ENCODE measurements at regions not wholly inside any gene's neighbourhood (a gene's known extent, or its start where the extent isn't known, plus 50 kb on each side); places are given as distances from the start of the nearest gene placed in this dataset.

DNA sequence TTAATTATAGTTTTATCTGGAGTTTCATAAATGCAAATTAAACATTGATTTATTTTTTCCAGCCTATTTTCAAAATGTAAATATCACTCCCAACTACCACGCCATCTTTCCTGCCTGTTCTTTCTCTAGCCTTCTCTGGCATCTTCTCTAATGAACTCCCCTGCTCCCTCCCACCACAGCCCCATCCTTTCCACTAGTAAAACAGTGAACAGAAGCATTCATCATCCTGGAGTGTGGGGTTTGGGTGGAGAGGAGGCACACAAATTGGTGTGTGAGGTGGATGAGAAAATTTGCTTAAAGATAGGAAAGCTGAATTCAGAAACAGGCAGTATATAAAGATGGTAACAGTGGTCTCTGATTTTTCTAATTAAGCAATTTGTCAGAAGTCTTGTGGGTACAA lies 479.4 kb downstream of the ARL4A start:
- Histone ChIP-seq H3K36me3 (no peaks in the 10 kb centered on the region), H3K4me1 (no peaks in the 10 kb centered on the region), H3K9me3 (no peaks in the 10 kb centered on the region), H3K27me3 (no peaks in the 10 kb centered on the region), H3K4me3 (no peak overlapping the region), H3K27ac (no peak overlapping the region)
- no peak for DNase-seq
- no peak for TF ChIP-seq POLR2A (IDR thresholded peaks at IDR 0.05)
- TF ChIP-seq POLR2AphosphoS5 (IDR thresholded peaks at IDR 0.05) = no peak
- TF ChIP-seq, protein P1, sequence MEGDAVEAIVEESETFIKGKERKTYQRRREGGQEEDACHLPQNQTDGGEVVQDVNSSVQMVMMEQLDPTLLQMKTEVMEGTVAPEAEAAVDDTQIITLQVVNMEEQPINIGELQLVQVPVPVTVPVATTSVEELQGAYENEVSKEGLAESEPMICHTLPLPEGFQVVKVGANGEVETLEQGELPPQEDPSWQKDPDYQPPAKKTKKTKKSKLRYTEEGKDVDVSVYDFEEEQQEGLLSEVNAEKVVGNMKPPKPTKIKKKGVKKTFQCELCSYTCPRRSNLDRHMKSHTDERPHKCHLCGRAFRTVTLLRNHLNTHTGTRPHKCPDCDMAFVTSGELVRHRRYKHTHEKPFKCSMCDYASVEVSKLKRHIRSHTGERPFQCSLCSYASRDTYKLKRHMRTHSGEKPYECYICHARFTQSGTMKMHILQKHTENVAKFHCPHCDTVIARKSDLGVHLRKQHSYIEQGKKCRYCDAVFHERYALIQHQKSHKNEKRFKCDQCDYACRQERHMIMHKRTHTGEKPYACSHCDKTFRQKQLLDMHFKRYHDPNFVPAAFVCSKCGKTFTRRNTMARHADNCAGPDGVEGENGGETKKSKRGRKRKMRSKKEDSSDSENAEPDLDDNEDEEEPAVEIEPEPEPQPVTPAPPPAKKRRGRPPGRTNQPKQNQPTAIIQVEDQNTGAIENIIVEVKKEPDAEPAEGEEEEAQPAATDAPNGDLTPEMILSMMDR (IDR thresholded peaks at IDR 0.05) = no peak
- TF ChIP-seq EP300 (IDR thresholded peaks at IDR 0.05) = no peak
- WGBS, 5 donors = 79 to 89% (median 82%) methylated on average over 1 of the region's 1 CpG
- intact Hi-C loops (cut with DNase I; ENCODE audit: low total_unique reads) = no loop called here

DNA sequence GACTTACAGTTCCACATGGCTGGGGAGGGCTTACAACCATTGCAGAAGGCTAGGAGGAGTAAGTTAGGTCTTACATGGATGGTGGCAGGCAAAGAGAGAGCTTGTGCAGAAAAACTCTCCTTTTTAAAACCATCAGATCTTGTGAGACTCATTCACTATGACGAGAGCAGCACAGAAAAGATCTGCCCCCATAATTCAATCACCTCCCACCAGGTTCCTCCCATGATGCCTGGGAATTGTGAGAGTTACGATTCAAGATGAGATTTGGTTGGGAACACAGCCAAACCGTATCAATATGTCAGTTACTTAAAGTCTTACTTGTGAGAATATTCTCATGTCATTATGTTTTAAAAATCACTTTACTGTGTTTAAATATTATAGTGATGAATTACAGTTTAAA lies 481.9 kb downstream of the ARL4A start:
- 64 to 83% (median 77%) methylated on average over 3 of the region's 3 CpGs for WGBS, 5 donors
- Histone ChIP-seq H3K4me1 (no peaks in the 10 kb centered on the region), H3K36me3 (no peaks in the 10 kb centered on the region), H3K9me3 (no peaks in the 10 kb centered on the region), H3K27ac (no peak overlapping the region), H3K27me3 (no peaks in the 10 kb centered on the region), H3K4me3 (no peak overlapping the region)
- intact Hi-C loops (cut with DNase I; ENCODE audit: low total_unique reads) = no loop called here
- no peak for DNase-seq
- TF ChIP-seq EP300 (IDR thresholded peaks at IDR 0.05) (no peak), POLR2AphosphoS5 (IDR thresholded peaks at IDR 0.05) (no peak), POLR2A (IDR thresholded peaks at IDR 0.05) (no peak)
- TF ChIP-seq, protein P1 (IDR thresholded peaks at IDR 0.05) = no peak

DNA sequence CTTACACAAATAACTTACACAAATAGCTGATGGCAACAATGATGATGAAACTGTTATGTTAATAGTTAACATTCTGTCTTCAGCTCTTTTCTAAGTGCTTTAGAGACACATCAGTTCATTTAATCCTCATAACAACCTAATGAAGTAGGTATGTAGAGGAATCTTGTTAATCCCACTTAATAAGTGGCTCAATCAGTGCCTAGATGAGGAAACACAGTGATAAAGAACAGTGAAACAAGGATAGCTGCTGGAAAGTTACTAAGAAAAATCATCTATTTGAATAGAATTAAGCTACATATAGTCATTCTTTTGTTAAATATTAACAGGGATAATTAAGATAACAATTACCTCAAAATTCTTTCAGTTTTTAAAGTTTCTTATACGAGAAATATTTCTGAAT lies 487.6 kb downstream of the ARL4A start:
- intact Hi-C loops (cut with DNase I; ENCODE audit: low total_unique reads) = no loop called here
- H3K4me3 ChIP-seq = no peak overlapping the region

DNA sequence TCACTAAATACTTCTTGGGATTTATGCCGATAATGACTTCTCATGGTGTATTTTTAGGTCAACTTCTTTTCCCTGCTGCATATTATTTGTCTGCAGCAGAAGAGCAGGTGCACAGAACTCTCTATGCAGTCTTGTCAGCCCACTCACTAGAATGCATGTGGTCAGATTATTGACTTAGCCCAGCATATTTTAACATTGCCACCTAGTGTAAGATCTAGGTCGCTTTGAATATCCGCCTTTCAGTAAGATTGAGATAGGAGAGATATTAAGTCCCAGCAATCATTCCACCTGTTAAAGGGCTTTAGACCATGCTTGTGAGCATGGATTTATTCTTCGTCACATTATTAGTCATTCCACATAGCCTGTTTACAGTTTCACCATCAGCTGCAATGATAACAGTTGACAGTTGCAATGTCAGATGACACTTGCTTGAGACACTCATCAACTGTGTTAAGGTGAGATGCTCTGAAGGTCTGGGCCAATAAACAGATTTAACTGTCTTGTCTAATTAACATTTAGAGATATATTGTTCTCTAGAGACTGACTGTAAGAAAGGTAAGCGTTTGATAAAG lies 491.7 kb downstream of the ARL4A start:
- Histone ChIP-seq H3K4me1 (peaks cover 0 to 7% (median 2%) of the 10 kb centered on the region in 4 donors), H3K36me3 (no peaks in the 10 kb centered on the region), H3K27ac (no peak overlapping the region), H3K27me3 (no peaks in the 10 kb centered on the region), H3K9me3 (no peaks in the 10 kb centered on the region), H3K4me3 (no peak overlapping the region)
- 33 to 61% (median 50%) methylated on average over 5 of the region's 5 CpGs for WGBS, 5 donors
- intact Hi-C loops (cut with DNase I; ENCODE audit: low total_unique reads) = no loop called here
- DNase-seq = peak in 1 of 2 donors; percentile 36
- TF ChIP-seq, protein P1 (IDR thresholded peaks at IDR 0.05) = peak in 3 of 7 experiments; percentile 11 to 31 (median 24)
- no peak for TF ChIP-seq EP300 (IDR thresholded peaks at IDR 0.05)
- no peak for TF ChIP-seq POLR2A (IDR thresholded peaks at IDR 0.05)
- no peak for TF ChIP-seq POLR2AphosphoS5 (IDR thresholded peaks at IDR 0.05)

More for the DNA sequence above, 487.6 kb downstream of the ARL4A start:
- Histone ChIP-seq H3K27me3 (no peaks in the 10 kb centered on the region), H3K27ac (no peak overlapping the region), H3K4me1 (peaks cover 0 to 4% (median 2%) of the 10 kb centered on the region in 4 donors), H3K36me3 (no peaks in the 10 kb centered on the region), H3K9me3 (no peaks in the 10 kb centered on the region)
- 22 to 45% (median 40%) methylated on average over 1 of the region's 1 CpG for WGBS, 5 donors
- TF ChIP-seq EP300 (IDR thresholded peaks at IDR 0.05) (no peak), POLR2A (IDR thresholded peaks at IDR 0.05) (no peak), POLR2AphosphoS5 (IDR thresholded peaks at IDR 0.05) (no peak)
- TF ChIP-seq, protein P1 (IDR thresholded peaks at IDR 0.05) = no peak
- no peak for DNase-seq

Data from stomach (tissue), 8 donors.